ENCODE measurements at regions not wholly inside any gene's neighbourhood (a gene's known extent, or its start where the extent isn't known, plus 50 kb on each side); places are given as distances from the start of the nearest gene placed in this dataset.
"Not testable (repeated sequence)": the region's sequence is repeated elsewhere in the genome, so short reads cannot be mapped to it uniquely, and the experiment has no call there.

GRCh38 chr14:36438883-36439282 is 81.1 kb downstream of the NKX2-1 start:
- no peak overlapping the region for H3K27ac Mint-ChIP-seq
- ATAC-seq: no peak
- CTCF ChIA-PET: interaction anchor here (0.8 kb wide), 2 partner anchors 65 to 582 kb away, joined by 4 read pairs; no protein-coding TSS in a partner anchor

GRCh38 chr14:36430662-36431084 is 89.4 kb downstream of the NKX2-1 start:
- Mint-ChIP-seq H3K27me3 (peaks cover under 1% of the 10 kb centered on the region), H3K4me1 (no peaks in the 10 kb centered on the region), H3K27ac (no peak overlapping the region), H3K36me3 (ENCODE audit: low read depth) (no peaks in the 10 kb centered on the region), H3K4me3 (no peak overlapping the region), H3K9me3 (ENCODE audit: low read depth) (no peaks in the 10 kb centered on the region)
- ATAC-seq: no peak
- intact Hi-C loops (cut with DNase I, micrococcal nuclease): no loop called here
- no peak for DNase-seq
- ChIA-PET POLR2A (no interaction called here), CTCF (no interaction called here)

More at GRCh38 chr14:36438883-36439282, 81.1 kb downstream of the NKX2-1 start:
- Mint-ChIP-seq H3K27me3 (peaks cover 8% of the 10 kb centered on the region), H3K9me3 (ENCODE audit: low read depth) (no peaks in the 10 kb centered on the region), H3K4me1 (no peaks in the 10 kb centered on the region), H3K36me3 (ENCODE audit: low read depth) (no peaks in the 10 kb centered on the region), H3K4me3 (no peak overlapping the region)
- intact Hi-C loops (cut with DNase I, micrococcal nuclease): no loop called here
- POLR2A ChIA-PET: no interaction called here
- no peak for DNase-seq

DNA sequence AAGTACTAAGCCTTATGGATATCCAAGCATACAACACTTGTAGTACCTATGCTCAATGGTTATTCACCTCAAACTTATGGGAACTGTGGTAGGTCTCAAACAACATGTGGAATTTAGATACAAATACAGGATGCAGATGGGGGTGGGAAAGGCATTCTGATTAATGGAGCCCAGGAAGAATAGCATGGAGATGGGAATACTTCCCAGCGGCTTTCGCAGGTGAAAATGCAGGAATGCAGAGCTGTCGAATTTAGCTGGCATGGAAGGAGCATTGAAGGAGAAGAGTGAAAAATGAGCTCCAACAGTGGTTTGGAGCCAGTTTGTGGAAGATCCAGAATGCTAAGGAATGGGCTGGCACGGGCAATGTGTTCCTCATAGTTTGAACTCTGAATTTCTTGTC is 89.9 kb downstream of the NKX2-1 start:
- ATAC-seq: no peak
- CTCF ChIA-PET: no interaction called here
- no peak for DNase-seq
- intact Hi-C loops (cut with DNase I, micrococcal nuclease): no loop called here
- POLR2A ChIA-PET: no interaction called here
- H3K4me3 Mint-ChIP-seq: no peak overlapping the region
- no peaks in the 10 kb centered on the region for H3K36me3 Mint-ChIP-seq (ENCODE audit: low read depth)
- H3K4me1 Mint-ChIP-seq: no peaks in the 10 kb centered on the region
- H3K27me3 Mint-ChIP-seq: peaks cover 2% of the 10 kb centered on the region
- no peak overlapping the region for H3K27ac Mint-ChIP-seq
- no peaks in the 10 kb centered on the region for H3K9me3 Mint-ChIP-seq (ENCODE audit: low read depth)

DNA sequence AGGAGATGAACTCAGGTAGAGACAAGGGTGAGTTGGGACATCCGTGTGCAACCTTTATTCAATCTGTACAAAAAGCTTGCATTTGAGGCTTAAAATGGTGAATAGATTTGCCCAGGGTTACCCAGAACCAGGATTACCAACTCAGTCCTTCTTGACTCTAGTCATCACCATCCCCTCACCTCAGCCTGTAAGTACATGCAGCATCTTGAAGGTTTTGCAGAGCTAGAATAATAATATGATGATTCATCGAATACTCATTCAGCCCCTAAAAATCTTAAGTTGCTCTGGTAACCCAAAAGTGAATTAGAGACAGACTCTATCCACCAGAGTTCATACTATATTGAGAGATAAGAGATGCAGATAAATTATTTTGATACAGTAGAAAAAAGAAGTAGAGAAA is 90.3 kb downstream of the NKX2-1 start:
- Mint-ChIP-seq H3K27ac (no peak overlapping the region), H3K9me3 (ENCODE audit: low read depth) (no peaks in the 10 kb centered on the region), H3K36me3 (ENCODE audit: low read depth) (no peaks in the 10 kb centered on the region), H3K27me3 (peaks cover 2% of the 10 kb centered on the region), H3K4me3 (no peak overlapping the region), H3K4me1 (no peaks in the 10 kb centered on the region)
- no peak for ATAC-seq
- ChIA-PET POLR2A (no interaction called here), CTCF (no interaction called here)
- intact Hi-C loops (cut with DNase I, micrococcal nuclease): no loop called here
- DNase-seq: no peak

DNA sequence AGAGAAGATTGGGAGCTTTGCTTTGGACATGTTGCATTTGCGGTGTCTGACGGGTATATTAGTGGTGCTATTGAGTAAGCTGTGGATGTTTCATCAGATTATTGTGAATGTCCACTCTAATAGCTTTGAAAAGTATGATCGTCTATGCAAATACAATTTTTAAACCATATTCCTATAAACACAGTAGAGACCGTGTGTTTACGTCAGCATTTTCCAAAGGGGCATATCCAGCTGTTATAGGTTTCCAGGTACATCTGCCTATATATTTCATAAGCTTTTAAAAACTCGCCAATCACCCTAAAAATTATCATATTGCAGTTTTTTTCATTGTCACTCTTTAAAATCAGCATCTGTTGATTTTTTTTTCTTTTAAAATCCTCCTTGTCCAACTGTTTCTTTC is 91.7 kb downstream of the NKX2-1 start:
- no peaks in the 10 kb centered on the region for H3K36me3 Mint-ChIP-seq (ENCODE audit: low read depth)
- DNase-seq (no peak), ATAC-seq (no peak)
- H3K4me1 Mint-ChIP-seq: no peaks in the 10 kb centered on the region
- H3K9me3 Mint-ChIP-seq (ENCODE audit: low read depth): no peaks in the 10 kb centered on the region
- no peak overlapping the region for H3K27ac Mint-ChIP-seq
- peaks cover 2% of the 10 kb centered on the region for H3K27me3 Mint-ChIP-seq
- ChIA-PET CTCF (no interaction called here), POLR2A (no interaction called here)
- intact Hi-C loops (cut with DNase I, micrococcal nuclease): no loop called here
- H3K4me3 Mint-ChIP-seq: no peak overlapping the region

DNA sequence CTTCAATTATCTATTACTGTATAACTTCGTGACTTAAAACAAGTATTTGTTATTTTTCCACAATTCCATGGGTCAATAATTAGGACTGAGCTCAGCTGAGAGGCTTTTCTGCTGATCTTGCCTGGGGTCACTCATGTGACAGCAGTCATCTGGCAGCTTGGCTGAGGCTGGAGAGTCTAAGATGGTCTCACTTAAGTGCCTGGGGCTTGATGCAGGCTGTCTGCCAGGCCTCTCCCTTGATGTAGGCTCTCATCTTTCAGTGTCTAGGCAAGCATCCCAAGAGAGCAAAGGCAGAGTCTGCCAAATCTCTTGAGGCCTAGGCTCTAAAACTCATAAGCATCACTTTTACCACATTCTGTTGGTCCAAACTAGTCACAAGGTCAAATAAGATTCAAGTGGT is 93.2 kb downstream of the NKX2-1 start:
- DNase-seq: no peak
- Mint-ChIP-seq H3K4me1 (no peaks in the 10 kb centered on the region), H3K4me3 (no peak overlapping the region), H3K27me3 (peaks cover 2% of the 10 kb centered on the region), H3K27ac (no peak overlapping the region), H3K36me3 (ENCODE audit: low read depth) (no peaks in the 10 kb centered on the region), H3K9me3 (ENCODE audit: low read depth) (no peaks in the 10 kb centered on the region)
- intact Hi-C loops (cut with DNase I, micrococcal nuclease): no loop called here
- no peak for ATAC-seq
- ChIA-PET CTCF (interaction anchor here (0.6 kb wide), 1 partner anchor 147 kb away, joined by 3 read pairs; no protein-coding TSS in a partner anchor), POLR2A (no interaction called here)

DNA sequence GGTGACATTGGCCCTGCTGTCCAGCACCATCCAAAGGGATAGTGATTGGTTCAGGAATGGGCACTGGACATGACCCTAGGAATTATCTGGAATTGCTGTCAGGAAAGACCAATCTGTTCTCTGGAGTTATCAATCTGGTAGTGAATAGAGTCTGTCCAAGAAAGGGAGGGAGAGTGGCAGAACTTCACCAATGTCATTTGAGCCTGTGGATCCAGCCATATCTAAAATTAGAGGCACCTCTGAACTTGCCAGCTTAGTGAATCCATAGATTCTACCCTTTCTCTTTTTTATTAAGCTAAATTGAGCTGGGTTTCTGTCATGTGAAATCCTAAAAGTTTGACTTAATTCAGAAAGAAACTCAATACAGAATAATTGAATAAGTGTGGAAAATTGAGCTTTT is 93.9 kb downstream of the NKX2-1 start:
- Mint-ChIP-seq H3K27ac (no peak overlapping the region), H3K4me1 (no peaks in the 10 kb centered on the region), H3K27me3 (peaks cover 2% of the 10 kb centered on the region), H3K4me3 (no peak overlapping the region), H3K36me3 (ENCODE audit: low read depth) (no peaks in the 10 kb centered on the region), H3K9me3 (ENCODE audit: low read depth) (no peaks in the 10 kb centered on the region)
- ATAC-seq: no peak
- DNase-seq: no peak
- POLR2A ChIA-PET: no interaction called here
- CTCF ChIA-PET: no interaction called here
- intact Hi-C loops (cut with DNase I, micrococcal nuclease): no loop called here

DNA sequence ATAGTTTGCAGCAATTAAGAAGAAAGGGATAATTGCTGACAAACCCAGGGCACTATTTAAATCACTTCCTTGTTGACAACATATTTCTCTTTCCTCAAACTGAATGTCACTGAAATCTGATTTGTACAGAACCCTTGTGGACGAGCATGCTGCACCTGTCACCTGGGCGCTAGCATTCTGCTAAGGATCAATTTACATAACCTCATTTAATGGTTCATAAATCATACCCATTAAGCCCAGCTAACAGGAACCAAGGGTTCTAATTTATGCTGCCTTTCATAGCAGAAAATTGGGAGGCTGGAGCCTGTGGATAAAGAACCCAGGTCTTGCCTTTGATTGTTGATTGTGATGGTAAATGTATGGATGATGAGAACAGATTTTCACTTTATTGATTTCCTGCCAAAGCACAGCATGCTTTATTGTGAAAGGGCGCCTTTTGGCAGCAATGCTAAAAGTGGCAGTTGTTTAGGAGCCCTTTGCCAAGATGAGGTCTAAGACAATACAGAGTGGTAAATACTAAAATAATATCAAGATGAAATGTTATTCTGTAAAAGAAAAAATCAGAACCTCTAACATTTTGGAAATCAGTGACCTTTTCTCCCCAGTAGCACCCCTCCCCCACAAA is 95.4 kb downstream of the NKX2-1 start:
- ChIA-PET CTCF (no interaction called here), POLR2A (no interaction called here)
- H3K27ac Mint-ChIP-seq: no peak overlapping the region
- H3K4me3 Mint-ChIP-seq: no peak overlapping the region
- intact Hi-C loops (cut with DNase I, micrococcal nuclease): no loop called here
- H3K4me1 Mint-ChIP-seq: no peaks in the 10 kb centered on the region
- DNase-seq (no peak), ATAC-seq (no peak)
- H3K27me3 Mint-ChIP-seq: peaks cover 2% of the 10 kb centered on the region
- H3K9me3 Mint-ChIP-seq (ENCODE audit: low read depth): no peaks in the 10 kb centered on the region
- no peaks in the 10 kb centered on the region for H3K36me3 Mint-ChIP-seq (ENCODE audit: low read depth)

DNA sequence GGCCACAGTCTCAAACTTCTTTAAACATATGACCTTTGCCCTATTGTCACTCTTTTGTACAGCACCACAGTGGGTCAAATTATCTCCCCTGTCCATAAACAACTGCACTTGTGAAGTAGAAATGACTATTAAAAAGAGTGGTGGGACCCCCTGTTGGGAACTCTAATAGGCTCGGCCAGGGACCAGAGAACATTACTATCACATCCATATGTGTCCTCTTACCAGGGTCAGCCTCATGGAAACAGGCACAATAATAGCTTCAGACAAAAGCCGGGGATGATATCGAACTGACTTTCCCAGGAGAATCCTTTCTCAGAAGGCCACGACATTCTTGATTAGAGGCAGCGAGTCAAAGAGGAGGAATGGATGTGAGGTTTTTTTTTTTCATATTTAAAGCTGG is 96.6 kb downstream of the NKX2-1 start:
- Mint-ChIP-seq H3K9me3 (ENCODE audit: low read depth) (no peaks in the 10 kb centered on the region), H3K4me3 (no peak overlapping the region), H3K27me3 (peaks cover 2% of the 10 kb centered on the region), H3K4me1 (no peaks in the 10 kb centered on the region), H3K36me3 (ENCODE audit: low read depth) (no peaks in the 10 kb centered on the region), H3K27ac (no peak overlapping the region)
- ATAC-seq (no peak), DNase-seq (no peak)
- ChIA-PET POLR2A (no interaction called here), CTCF (no interaction called here)
- intact Hi-C loops (cut with DNase I, micrococcal nuclease): no loop called here

GRCh38 chr14:36420149-36420687 is 99.8 kb upstream of the MBIP start:
- CTCF ChIA-PET: no interaction called here
- H3K36me3 Mint-ChIP-seq (ENCODE audit: low read depth): no peaks in the 10 kb centered on the region
- no peak overlapping the region for H3K27ac Mint-ChIP-seq
- no peak for ATAC-seq
- no peaks in the 10 kb centered on the region for H3K4me1 Mint-ChIP-seq
- POLR2A ChIA-PET: no interaction called here
- peaks cover 5% of the 10 kb centered on the region for H3K9me3 Mint-ChIP-seq (ENCODE audit: low read depth)
- H3K27me3 Mint-ChIP-seq: no peaks in the 10 kb centered on the region
- no peak for DNase-seq
- intact Hi-C loops (cut with DNase I, micrococcal nuclease): no loop called here
- H3K4me3 Mint-ChIP-seq: no peak overlapping the region

GRCh38 chr14:36418937-36419336 is 98.5 kb upstream of the MBIP start:
- DNase-seq: no peak
- peaks cover 10% of the 10 kb centered on the region for H3K9me3 Mint-ChIP-seq (ENCODE audit: low read depth)
- no peak for ATAC-seq
- no peak overlapping the region for H3K4me3 Mint-ChIP-seq
- ChIA-PET POLR2A (no interaction called here), CTCF (interaction anchor here (0.5 kb wide), 1 partner anchor 68 kb away, joined by 3 read pairs; no protein-coding TSS in a partner anchor)
- H3K36me3 Mint-ChIP-seq (ENCODE audit: low read depth): no peaks in the 10 kb centered on the region
- H3K4me1 Mint-ChIP-seq: no peaks in the 10 kb centered on the region
- no peak overlapping the region for H3K27ac Mint-ChIP-seq
- no peaks in the 10 kb centered on the region for H3K27me3 Mint-ChIP-seq
- intact Hi-C loops (cut with DNase I, micrococcal nuclease): no loop called here

DNA sequence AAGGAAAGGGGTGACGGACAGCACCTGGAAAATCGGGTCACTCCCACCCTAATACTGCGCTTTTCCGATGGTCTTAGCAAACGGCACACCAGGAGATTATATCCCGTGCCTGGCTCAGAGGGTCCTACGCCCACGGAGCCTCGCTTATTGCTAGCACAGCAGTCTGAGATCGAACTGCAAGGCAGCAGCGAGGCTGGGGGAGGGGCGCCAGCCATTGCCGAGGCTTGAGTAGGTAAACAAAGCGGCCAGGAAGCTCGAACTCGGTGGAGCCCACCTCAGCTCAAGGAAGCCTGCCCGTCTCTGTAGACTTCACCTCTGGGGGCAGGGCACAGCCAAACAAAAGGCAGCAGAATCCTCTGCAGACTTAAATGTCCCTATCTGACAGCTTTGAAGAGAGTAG is 91.5 kb upstream of the MBIP start:
- H3K27ac Mint-ChIP-seq; intact Hi-C loops (cut with DNase I, micrococcal nuclease); H3K4me1 Mint-ChIP-seq; H3K36me3 Mint-ChIP-seq (ENCODE audit: low read depth); ATAC-seq; POLR2A ChIA-PET; H3K27me3 Mint-ChIP-seq; H3K4me3 Mint-ChIP-seq; CTCF ChIA-PET; DNase-seq: not testable (repeated sequence)
- H3K9me3 Mint-ChIP-seq (ENCODE audit: low read depth): peaks cover 12% of the 10 kb centered on the region

Data from activated CD4-positive, alpha-beta T cell treated with anti-CD3 and anti-CD28 coated beads for 36 hours (primary cell).